ES-I3 (cell line): ENCODE measurements at regions not wholly inside any gene's neighbourhood (a gene's known extent, or its start where the extent isn't known, plus 50 kb on each side); places are given as distances from the start of the nearest gene placed in this dataset.

Experiments
- H3K36me3 ChIP-seq: 2 replicates; pipeline ENCODE4 v1.6.1; 2013; ENCODE audit warnings: mild to moderate bottlenecking, low read length, control low read depth, moderate library complexity; ENCODE audit not compliant: insufficient read depth
- H3K4me1 ChIP-seq: 2 replicates; pipeline ENCODE4 v1.6.1; 2013; ENCODE audit warnings: mild to moderate bottlenecking, control low read depth, low read length; ENCODE audit not compliant: insufficient read depth
- H3K9ac ChIP-seq: 2 replicates; pipeline ENCODE4 v1.6.1; 2013; ENCODE audit warnings: low read depth, mild to moderate bottlenecking, low read length, moderate library complexity
- H3K9me3 ChIP-seq: 2 replicates; pipeline ENCODE4 v1.6.1; 2013; ENCODE audit warnings: mild to moderate bottlenecking, low read length, moderate library complexity; ENCODE audit not compliant: control insufficient read depth, insufficient read depth

DNA sequence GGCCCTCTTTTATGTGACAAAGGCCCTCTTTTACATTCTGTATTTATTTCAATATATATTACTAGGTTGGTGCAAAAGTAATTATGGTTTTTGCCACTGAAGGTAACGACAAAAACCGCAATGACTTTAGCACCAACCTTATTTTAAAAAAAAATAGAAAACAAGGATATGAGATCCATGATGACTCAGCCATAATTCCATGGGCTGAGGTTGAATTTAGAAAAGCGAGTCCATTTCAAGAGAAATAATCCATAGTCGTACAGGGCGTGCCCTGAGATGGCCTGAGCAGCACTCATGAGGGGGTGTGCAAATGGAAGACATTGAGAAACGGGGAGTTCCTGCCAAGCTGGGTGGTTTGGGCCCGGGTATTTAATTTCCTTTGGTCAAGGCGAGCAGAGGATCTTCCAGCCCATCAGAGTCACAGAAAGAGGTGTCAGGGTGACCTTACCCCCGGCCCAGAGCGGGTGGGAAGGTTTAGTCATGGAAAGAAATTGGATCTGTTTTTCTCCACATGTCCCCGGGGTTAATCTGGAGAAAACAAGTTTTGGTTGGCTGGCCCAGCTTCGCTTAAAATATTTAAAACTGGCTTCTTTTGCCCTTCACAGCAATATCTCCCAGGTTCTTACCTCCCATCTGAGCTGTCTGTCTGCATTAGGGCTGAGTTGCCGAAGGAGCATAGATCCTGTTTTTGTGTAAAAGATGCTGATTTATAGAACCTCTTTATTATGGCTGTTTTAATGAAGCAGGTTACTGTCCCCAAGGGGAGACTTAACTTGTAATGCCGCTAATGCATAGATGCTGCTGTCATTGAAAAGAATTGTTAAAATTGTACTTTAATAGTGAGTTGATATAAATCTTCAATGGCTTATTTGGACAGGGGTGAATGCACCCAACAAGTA, 255.6 kb downstream of the PREX1 start:
- H3K36me3 ChIP-seq = no peaks in the 10 kb centered on the region
- H3K4me1 ChIP-seq = no peaks in the 10 kb centered on the region
- no peak overlapping the region for H3K9ac ChIP-seq
- H3K9me3 ChIP-seq = no peaks in the 10 kb centered on the region

DNA sequence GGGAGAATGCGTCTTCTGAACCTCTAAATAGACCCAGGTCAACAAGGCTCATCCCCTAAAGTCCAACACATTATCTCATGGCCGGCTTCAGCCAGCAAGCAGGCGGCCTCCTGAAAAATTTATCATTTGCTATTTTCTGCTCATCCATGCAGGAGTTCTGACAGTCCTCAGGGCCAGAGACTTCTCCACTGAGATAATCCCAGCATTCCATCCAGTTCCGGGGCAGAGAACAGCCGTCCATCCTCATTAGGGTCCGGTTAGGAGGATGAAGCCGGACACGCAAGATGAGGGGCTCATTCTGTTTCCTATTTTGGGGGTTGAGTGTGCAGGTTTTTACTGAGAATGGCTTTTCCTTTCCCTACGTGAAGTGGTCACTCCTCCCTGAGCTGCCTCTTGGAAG, 258.1 kb downstream of the PREX1 start:
- Histone ChIP-seq H3K4me1 (no peaks in the 10 kb centered on the region), H3K9me3 (no peaks in the 10 kb centered on the region), H3K9ac (no peak overlapping the region), H3K36me3 (no peaks in the 10 kb centered on the region)

DNA sequence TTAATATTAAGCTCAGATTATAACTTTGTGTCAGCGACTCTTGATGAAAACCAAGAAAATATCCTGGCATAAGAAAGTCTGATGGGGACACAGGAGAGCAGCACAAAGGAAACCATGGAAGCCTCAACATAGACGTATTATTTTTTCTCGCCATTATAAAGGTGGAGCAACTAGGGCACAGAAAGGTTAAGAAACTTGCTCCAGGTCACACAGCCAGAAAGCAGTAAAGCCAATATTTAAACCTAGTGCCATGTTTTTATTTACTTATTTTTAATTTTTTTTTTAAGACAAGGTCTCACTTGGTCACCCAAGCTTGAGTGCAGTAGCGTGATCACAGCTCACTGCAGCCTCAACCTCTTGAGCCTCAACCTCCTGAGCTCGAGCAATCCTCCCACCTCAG, 259.3 kb downstream of the PREX1 start:
- Histone ChIP-seq H3K9ac (no peak overlapping the region), H3K9me3 (no peaks in the 10 kb centered on the region), H3K4me1 (no peaks in the 10 kb centered on the region), H3K36me3 (no peaks in the 10 kb centered on the region)

GRCh38 chr20:48567145-48567544, 260.7 kb downstream of the PREX1 start:
- Histone ChIP-seq H3K4me1 (no peaks in the 10 kb centered on the region), H3K36me3 (no peaks in the 10 kb centered on the region), H3K9ac (no peak overlapping the region), H3K9me3 (no peaks in the 10 kb centered on the region)

- no peaks in the 10 kb centered on the region for H3K36me3 ChIP-seq
- H3K9ac ChIP-seq = no peak overlapping the region
- H3K9me3 ChIP-seq = no peaks in the 10 kb centered on the region
- H3K4me1 ChIP-seq = no peaks in the 10 kb centered on the region
Measured at GRCh38 chr20:48564982-48565539, 262.7 kb downstream of the PREX1 start.

DNA sequence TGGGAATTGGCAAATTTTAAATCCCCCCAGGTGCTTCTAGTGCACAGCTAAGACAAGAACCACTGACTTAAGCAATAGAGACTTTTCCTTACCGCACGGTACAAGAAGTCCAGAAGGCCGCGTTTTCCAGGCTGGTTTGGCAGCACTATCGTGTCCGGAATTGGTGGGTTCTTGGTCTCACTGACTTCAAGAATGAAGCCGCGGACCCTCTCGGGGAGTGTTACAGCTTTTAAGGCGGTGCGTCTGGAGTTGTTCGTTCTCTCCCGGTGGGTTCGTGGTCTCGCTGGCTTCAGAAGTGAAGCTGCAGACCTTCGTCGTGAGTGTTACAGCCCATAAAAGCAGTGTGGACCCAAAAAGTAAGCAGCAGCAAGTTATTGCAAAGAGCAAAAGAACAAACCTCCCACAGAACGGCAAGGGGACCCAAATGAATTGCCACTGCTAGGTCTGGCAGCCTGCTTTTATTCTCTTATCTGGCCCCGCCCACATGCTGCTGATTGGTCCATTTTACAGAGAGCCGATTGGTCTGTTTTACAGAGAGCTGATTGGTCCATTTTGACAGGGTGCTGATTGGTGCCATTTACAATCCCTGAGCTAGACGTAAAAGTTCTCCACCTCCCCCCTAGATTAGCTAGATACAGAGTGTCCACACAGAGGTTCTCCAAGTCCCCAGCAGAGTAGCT, 264.5 kb downstream of the PREX1 start:
- peaks cover 5% of the 10 kb centered on the region; the same call in 1 of the 2 replicates for H3K4me1 ChIP-seq
- H3K36me3 ChIP-seq = no peaks in the 10 kb centered on the region
- H3K9ac ChIP-seq = no peak overlapping the region
- H3K9me3 ChIP-seq = no peaks in the 10 kb centered on the region

- H3K9me3 ChIP-seq = no peaks in the 10 kb centered on the region
- H3K4me1 ChIP-seq = peaks cover 5% of the 10 kb centered on the region; the same call in 1 of the 2 replicates
- H3K9ac ChIP-seq = no peak overlapping the region
- no peaks in the 10 kb centered on the region for H3K36me3 ChIP-seq
Measured at GRCh38 chr20:48562586-48563116, 265.1 kb downstream of the PREX1 start.

GRCh38 chr20:48558906-48559305, 268.9 kb downstream of the PREX1 start:
- Histone ChIP-seq H3K9ac (no peak overlapping the region), H3K4me1 (peaks cover 5% of the 10 kb centered on the region; the same call in 1 of the 2 replicates), H3K36me3 (no peaks in the 10 kb centered on the region), H3K9me3 (no peaks in the 10 kb centered on the region)

DNA sequence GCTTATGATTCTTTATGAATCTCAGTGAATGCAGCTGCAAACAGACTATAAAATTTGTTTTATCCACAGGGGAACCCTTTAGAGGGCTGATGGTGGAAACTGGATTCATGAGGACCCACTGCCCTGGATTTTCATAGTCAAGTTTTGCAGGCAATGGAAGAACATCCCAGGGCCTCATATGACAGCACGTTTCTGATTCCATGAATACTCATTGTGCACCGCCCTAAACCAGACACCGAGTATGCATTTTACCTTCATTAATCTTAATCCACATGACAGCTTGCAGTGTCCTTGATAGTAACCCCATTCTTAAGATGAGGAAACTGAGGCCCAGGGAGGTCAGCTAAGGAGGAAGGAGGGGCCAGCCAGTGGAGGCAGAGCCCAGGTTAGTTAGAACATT, 270.4 kb downstream of the PREX1 start:
- Histone ChIP-seq H3K36me3 (no peaks in the 10 kb centered on the region), H3K9ac (no peak overlapping the region), H3K4me1 (peaks cover 5% of the 10 kb centered on the region; the same call in 1 of the 2 replicates), H3K9me3 (no peaks in the 10 kb centered on the region)

DNA sequence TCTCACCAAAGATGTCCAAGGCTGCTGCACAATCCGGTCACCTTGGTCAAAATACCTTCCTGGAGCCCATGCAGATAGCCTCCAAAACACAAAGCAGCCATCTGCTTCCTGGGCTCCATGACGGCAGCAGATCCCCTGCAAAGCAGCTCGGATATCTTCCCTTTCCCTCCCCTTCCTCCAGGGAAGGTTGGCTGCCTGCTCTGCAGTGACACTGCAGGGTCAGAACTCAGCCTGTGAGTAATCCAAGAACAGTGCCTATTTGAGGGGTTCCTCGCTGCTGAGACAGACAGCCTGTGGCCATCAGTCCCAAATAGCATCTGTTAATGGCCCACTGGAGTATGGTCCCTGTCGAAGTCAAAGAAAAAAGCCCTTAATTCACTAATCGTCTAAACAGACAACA, 270.8 kb downstream of the PREX1 start:
- Histone ChIP-seq H3K36me3 (no peaks in the 10 kb centered on the region), H3K4me1 (peaks cover 5% of the 10 kb centered on the region; the same call in 1 of the 2 replicates), H3K9me3 (no peaks in the 10 kb centered on the region), H3K9ac (no peak overlapping the region)

GRCh38 chr20:48552550-48552949, 275.2 kb downstream of the PREX1 start:
- Histone ChIP-seq H3K9ac (no peak overlapping the region), H3K9me3 (no peaks in the 10 kb centered on the region), H3K36me3 (no peaks in the 10 kb centered on the region), H3K4me1 (no peaks in the 10 kb centered on the region)

GRCh38 chr20:48550814-48551213, 277.0 kb downstream of the PREX1 start:
- no peaks in the 10 kb centered on the region for H3K36me3 ChIP-seq
- no peaks in the 10 kb centered on the region for H3K4me1 ChIP-seq
- no peaks in the 10 kb centered on the region for H3K9me3 ChIP-seq
- H3K9ac ChIP-seq = no peak overlapping the region

DNA sequence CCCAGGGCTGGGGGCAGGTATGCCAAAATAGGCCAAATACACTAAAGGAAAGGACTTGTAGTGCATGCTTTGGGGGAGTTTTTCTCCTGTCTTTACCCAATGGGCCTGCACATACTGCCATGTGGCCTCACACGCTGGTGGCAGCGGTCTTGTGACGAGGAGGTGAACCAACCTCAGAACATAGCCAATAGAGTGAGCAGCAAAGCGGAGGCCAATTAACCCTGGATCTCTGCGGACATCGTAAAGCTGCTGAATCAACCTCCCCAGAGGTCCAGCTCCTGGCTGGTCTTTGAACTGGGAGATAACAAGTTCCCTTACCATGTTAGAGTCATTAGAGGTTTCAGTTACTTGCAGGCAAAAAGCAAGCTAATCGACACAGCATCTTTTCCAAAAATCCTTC, 280.1 kb downstream of the PREX1 start:
- H3K9ac ChIP-seq = no peak overlapping the region

More for the DNA sequence above, 280.1 kb downstream of the PREX1 start:
- Histone ChIP-seq H3K36me3 (no peaks in the 10 kb centered on the region), H3K9me3 (no peaks in the 10 kb centered on the region; the same call in 1 of the 2 replicates), H3K4me1 (no peaks in the 10 kb centered on the region)
